Islet precursor cell (in vitro differentiated cells): ENCODE measurements at regions not wholly inside any gene's neighbourhood (a gene's known extent, or its start where the extent isn't known, plus 50 kb on each side); places are given as distances from the start of the nearest gene placed in this dataset.
A peak's percentile ranks its signal among the peaks of the same experiment; 100 is the strongest.
"Not testable (repeated sequence)": the region's sequence is repeated elsewhere in the genome, so short reads cannot be mapped to it uniquely, and the experiment has no call there.

Experiments
- DNase-seq: peaks from one replicate; pipeline ENCODE4 v3.0.0-alpha.2; 2018

DNA sequence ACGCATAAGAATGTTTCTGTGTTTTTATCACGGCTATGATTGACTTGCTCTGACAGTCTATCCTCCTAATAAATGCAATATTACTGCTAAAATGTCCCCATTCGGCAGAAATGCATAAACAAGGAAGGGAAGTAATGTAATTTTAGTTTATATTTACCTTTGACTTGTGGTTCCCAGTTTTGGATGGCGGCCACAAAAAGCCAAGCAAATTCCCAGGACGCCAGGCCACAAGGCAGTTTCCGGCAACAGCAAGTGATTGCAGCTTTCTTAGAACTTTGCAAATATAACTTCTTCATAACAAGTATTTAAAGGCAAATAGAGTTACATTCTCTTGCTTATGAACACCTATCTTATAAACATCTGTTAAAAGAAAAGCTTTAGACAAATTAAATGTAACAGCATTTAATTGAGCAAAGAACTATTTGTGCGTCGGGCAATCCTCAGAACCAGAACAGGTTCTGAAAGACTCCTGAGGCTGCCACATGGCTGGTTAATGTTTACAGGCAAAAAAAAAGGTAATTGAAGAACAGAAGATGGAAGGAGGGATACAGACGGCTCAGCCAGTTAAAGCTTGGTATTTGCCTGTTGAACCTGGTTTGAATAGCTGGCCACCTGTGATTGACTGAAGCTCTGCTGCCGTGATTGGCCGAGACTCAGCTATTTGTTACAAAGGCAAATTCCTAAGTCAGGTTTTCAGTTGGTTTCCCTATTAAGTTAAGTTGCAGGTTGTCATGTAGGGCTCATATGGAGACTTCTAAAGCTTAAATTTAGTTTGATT is 80.8 kb downstream of the C21orf91 start:
- DNase-seq: no peak

DNA sequence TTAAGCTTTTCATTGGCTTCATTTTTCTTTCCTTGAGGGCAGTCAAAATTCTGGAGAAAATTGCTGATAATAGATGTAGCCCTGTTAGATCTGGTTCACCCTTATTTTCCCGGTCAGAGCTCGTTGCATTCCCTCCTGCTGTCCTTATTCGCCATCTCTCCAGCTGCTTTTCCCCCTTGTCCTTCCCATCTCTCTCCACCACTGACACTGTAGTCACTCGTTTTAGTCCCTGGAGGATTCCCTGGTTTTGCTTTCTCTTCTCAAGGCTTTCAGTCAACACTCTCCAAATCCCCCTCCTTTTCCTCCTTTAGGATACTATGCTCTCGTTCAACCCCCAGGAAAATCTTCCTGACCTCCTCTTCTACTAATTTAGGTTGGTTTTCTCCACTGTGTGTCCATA is 83.1 kb downstream of the C21orf91 start:
- no peak for DNase-seq

DNA sequence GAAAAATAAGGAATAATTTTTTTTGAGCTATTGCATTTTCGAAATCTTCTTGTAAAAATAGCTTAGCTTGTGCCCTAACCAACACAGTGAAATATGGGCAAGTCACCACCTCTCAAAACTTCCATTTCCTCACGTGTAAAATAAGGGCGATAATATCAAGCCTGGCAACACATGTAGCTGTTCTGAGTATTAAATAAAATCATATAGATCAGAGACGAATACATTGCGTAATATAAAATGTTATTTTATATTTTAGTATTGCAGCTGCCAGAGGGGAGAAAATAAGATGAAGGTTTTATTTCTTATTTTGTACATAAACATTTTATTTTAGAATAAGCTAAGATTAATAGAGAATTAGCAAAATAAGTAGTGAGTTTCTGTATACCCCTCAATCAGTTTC is 85.9 kb downstream of the C21orf91 start:
- DNase-seq: no peak

DNA sequence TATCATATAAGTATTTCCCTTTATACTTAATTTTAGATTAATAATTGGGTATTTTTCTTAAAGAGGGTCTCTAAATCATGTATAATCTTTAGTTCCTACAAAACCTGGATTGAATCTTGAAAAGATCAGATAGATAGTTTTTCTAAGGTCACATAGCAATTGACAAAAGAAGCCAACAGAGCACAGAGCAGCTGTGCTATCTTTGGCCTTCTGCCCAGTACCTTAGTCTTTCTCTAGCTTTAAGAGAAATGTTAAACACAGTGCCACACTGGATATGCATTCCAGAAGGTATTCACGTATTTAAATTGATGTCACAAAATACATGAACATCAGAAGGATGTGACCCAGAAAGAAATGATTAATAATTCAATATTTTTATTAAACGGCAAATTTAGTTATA is 86.8 kb downstream of the C21orf91 start:
- no peak for DNase-seq

DNA sequence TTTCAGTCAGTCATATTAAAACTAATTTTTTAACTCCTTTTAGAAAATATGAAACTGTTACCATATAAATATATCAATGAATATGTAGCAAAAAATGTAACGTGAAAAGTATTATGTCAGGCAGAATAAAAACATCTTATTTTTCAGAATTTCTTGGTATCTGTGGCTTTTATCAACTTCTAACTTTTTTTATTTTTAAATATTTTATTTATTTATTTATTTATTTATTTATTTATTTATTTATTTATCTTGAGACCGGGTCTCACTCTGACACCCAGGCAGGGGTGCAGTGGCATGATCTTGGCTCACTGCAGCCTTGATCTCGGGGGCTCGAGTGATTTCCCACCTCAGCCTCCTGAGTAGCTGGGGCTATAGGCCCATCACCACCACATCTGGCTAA is 87.6 kb downstream of the C21orf91 start:
- no peak for DNase-seq

DNA sequence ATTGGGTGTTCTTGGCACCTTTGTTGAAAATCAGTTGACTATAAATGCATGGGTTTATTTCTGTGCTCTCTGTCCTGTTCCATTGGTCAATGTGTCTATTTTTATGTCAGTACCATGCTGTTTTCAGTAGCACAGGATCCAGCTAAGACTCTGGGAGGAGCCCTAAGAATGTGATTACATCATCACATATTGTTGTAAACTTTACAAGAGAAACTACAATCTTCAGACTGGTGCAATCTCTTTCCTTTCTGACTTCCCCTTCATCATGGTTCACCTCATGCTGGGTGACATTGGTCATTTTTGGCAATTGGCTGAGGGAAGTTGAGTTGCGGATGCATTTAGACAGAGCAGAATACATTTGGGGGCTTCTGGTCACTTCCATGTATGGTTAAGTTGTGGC is 88.4 kb downstream of the C21orf91 start:
- no peak for DNase-seq

DNA sequence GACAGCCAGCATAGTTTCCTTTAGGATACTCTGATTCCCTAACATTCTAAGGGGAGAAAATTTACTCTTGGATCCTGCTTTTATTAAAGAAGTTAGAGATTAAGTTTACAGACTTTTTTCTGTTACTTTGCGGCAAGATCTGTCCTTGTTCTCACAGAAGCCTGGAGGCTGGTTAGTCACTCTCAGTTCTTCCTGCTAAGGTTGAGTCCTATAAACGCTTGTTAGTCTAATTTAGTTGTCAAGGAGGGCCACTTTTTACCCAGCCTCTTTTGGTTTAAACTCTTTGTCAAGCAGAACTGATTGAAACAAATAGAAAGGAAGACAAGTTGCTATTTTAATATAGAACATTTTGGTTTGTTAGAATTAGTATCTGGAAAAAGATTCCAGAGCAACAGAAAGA is 89.7 kb downstream of the C21orf91 start:
- DNase-seq: no peak

DNA sequence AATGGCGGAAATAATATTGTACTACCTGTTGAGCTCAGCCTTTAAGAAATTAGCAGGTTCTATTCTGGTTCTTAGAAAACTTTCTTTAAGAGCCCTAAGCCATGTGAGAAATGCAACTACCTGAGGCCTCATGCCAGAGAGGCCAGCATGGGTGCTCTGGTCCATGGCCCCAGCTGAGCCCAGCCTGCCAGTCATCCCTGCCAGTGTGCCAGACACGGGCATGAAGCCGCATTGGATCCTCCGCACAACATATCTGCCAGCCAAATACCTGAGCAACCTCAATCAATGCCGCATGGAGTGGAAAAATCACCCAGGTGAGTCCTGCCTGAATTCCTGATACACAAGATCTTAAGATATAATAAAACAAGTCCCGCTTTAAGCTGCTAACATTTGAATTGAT is 91.8 kb downstream of the C21orf91 start:
- DNase-seq: no peak

DNA sequence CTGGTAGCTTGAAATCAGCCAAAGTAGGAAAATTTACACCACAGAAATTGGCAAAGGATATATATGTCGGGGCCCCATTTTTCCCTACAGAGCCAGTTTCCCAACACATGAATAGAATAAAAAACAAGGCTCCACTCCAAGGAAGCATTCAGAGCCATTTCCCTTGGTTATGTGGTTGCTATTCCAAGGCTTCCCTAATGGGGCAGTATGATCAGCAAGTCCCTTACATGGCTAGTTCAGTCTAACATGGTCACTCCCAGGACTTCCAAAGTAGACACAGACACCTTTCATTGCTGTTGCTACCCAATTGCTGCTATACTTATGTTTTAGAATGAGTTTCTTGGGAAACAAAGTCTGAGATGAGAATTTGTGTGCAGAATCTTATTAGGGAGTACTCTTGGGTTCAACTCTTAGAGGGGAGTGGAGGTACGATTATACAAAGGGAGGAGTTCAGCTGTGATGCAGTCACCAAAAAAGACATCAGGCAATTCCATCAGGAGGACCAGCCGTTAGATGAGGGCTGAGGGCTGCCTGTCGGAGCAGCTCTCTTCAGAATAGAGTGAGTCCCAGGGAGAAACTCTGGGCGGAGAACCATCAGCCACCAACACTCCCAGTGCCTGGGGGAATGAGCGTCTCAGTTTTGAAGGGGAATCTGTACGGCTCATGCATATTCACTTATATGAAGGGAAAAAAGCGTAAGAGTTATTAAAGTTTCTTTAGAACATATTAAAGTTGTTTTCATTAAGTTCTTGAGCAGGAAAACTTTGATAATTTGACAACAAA is 92.9 kb downstream of the C21orf91 start:
- no peak for DNase-seq

DNA sequence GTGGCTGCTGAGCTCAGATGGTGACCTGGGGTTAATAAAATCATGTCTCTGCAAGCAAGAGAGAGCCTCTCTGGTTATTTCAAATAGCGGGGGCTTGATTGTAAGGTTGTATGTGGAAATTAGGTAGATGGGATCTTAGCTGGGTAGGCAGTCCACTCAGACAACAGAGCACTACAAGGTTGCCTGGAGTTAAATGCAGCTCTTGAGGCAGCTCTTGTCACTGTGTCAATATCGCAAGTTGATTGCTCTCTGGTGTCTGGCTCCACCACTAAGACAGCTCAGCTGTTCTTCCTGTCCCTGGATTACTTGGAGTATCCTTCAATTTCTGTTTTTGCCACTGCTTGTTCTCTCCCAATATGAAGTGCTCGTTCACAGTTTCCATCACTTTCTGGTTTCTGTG is 93.8 kb downstream of the C21orf91 start:
- no peak for DNase-seq

DNA sequence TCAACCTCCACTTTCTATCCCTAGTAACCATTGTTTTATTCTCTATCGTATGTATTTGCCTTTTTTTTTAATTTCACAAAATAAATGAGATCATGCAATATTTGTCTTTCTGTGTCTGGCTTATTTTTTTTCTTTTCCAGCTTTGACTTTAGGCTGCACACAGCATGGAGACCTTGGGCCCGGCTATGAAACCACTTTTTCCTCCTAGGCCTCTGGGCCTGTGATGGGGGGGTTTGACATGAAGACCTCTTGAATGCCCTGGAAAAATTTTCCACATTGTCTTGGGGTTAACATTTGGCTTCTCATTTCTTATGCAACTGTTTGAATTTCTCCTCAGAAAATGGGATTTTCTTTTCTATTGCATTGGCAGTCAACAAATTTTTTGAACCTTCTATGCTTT is 100.2 kb upstream of the BTG3 start:
- no peak for DNase-seq

DNA sequence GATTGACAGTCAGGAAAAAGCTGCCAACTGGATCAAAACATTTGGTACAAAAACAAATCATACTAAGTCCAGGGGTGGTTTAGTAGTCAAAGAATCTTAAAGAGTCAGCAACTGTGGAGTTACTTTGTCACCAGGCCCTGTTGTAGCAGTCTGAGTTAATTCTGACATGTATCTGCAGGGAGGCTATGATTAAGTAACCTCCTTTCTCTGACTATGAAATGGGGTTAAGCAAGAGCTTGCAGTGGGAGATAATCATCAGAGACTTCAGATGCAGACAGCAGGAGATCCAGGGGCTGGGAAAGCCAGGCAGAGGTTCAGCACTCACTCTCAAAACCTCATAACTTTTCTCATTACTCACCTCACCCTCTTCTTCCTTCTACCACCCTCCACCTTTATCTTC is 99.2 kb upstream of the BTG3 start:
- DNase-seq: no peak

DNA sequence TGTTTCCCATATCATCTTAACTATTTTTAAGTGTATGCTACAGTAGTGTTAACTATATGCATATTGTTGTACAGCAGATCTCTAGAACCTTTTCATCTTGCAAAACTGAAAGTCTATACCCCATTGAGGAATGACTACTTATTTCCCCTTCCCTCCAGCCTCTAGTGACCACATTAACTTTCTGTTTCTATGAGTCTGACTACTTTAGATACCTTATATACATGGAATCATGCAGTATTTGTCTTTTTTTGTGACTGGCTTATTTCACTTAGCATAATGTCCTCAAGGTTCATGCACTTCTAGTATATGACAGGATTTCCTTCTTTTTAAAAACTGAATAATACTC is 96.5 kb upstream of the BTG3 start:
- no peak for DNase-seq

DNA sequence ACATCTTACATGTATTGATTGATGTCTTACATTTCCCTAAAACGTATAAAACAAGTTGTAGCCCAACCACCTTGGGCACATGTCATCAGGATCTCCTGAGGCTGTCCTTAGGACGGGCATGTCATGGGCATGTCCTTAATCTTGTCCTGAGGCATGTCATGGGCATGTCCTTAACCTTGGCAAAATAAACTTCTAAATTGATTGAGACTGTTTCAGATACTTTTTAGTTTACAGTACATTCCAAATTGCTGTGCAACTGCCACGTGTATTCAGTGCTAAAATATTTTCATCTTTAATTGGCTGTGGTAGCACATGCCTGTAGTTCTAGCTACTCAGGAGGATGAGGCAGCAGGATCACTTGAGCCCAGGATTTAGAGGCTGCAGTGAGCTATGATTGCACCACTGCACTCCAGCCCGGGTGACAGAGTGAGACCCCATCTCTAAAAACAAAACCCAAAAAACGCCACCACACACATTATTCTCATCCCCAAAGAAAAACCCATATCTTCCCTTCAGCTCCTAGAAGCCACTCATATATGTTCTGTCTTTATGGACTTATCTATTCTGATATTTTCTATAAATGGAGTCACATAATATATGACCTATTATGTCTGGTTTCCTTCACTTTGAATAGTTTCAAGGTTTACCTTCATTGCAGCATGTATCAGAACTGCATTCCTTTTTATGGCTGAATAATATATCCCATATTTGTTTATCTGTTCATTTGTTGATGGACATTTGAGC is 96.0 kb upstream of the BTG3 start:
- DNase-seq: no peak

DNA sequence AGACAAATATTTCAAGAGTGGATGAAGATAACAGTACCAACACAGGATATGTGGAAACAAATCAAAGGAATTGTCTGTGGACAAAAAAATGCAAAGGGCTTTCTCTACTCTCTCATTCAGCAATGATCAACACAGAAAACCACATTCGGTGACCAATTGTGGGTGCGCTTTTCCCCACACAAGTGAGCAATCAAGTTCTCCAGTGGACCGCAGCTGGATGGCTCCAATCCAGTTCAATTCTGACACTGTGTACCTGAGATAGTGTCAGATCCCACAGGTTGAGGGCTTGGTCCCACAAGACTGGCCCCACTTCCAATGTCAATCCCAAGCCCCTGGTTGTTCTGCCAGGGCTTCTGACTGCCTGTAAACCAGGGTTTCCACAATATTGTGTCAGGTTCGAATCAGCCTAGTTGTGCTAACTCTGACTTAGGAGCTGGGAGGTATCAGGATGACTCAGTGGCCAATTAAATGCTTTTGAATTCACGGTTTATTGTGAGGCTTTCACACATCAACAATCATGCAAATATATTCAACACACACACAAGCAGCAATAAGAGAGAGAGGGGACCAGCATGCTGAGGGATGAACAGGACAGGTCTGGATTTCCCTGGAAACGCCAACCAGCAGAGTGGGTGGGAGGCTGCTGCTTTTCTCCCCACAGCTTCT is 87.0 kb upstream of the BTG3 start:
- DNase-seq: no peak

DNA sequence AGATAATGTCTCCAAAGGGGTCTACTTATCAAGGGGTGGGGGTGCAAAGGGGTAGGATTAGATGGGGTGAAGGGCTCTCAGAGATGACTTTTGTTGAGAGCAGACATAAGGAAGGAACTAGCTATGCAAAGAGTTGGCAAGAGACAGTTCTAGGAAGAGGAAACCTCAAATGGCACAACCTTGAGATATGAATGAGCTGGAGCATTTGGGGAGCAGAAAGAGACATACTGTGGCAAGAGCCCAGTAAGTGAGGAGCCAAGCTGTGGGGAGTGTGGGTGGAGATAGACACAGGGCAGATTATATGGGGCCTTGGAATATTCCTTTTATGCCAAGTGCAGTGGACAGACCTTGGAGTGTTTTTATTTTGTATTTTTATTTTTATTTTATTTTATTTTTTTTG is 84.8 kb upstream of the BTG3 start:
- no peak for DNase-seq

DNA sequence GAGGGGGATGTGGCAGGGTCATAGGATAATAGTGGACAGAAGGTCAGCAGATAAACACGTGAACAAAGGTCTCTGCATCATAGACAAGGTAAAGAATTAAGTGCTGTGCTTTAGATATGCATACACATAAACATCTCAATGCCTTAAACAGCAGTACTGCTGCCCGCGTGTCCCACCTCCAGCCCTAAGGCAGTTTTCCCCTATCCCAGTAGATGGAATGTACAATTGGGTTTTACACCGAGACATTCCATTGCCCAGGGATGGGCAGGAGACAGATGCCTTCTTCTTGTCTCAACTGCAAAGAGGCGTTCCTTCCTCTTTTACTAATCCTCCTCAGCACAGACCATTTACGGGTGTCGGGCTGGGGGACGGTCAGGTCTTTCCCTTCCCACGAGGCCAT is 81.7 kb upstream of the BTG3 start:
- DNase-seq: not testable (repeated sequence)

DNA sequence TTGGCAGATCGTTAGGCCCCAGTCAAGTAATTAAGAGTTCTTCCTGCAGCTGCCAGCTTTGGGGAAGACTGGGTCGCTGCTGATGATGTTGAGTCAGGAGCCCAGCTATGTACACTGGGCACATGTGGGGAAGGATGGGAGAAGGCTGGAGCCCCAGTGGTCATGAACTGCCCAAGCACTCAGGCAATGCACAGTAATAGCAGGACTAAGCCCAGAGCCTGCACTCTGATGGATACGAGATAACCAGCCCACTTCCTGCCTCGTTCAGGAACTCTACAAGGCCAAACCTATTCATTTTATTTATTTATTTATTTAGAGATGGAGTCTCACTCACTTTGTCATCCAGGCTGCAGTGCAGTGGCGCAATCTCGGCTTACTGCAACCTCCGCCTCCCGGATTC is 81.1 kb upstream of the BTG3 start:
- no peak for DNase-seq

DNA sequence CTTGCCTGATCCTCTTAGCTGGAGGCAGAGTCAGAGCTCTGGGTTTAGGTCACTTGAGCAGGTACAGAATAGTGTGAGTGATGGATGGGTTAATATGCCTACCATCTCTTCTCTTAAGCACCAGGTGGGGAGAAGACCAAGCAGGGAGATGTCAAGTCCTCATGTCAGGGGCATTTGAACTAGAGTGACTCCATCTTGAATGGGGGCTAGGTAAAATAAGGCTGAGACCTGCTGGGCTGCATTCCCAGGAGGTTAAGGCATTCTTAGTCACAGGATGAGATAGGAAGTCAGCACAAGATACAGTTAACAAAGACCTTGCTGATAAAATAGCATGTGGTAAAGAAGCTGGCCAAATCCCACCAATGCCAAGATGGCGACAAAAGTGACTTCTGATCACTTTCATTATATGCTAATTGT is 77.4 kb upstream of the BTG3 start:
- DNase-seq: no peak

DNA sequence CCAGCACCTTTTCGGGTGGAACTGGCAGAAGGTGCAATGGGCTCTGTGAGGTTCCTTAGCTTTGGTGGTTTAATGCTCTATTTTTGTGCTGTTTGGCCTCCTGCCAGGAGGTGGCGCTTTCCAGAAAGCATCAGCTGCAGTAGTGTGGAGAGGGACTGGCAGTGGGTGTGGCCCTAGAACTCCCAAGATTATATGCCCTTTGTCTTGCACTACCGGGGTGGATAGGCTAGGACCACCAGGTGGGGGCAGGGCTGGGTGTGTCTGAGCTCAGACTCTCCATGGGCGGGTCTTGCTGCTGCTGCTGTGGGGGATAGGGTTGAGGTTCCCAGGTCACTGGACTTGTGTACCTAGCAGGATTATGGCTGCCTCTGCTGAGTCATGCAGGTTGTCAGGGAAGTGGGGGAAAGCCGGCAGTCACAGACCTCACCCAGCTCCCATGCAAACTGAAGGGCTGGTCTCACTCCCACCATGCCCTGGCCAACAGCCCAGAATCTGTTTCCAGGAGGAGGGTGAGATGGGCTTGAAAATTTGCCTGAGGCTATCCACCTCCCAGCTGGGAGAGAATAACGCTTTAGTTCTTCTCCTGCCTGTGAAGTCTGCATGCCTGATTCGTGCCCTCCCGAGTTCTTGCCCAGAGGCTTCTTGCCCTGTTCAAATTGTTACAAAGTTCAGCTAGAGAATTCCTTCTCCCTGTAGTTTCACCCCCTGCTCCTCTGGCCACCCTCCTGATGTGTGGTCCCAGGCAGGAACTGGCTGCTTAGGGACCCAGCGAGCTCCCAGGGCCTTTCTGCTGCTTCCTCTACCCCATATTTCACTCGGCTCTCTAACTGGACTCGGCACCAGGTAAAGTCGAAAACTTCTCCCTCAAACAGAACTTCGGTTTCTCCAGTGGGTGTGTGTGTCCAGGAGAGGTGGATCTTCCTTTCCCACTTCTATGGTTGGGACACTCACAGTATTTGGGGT is 76.5 kb upstream of the BTG3 start:
- DNase-seq: peak; percentile 87

DNA sequence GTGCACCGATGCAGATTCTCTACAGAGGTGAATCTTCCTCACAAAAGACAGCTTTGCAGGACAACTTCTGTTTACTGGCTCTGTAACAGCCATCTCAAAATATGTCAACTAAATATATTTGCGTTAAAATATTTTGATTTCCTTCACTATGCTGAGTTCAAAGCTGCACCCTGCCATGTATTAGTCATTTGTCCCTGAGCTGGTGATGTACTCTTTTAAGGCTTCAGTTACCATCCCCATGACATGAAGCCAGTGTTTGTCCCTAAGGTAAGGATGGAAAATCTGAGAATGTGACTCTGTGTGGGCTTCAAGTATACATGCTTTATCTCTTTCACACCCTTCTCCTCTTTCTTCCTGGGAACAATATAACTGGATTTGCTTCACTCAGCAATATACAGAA is 70.2 kb upstream of the BTG3 start:
- DNase-seq: no peak

DNA sequence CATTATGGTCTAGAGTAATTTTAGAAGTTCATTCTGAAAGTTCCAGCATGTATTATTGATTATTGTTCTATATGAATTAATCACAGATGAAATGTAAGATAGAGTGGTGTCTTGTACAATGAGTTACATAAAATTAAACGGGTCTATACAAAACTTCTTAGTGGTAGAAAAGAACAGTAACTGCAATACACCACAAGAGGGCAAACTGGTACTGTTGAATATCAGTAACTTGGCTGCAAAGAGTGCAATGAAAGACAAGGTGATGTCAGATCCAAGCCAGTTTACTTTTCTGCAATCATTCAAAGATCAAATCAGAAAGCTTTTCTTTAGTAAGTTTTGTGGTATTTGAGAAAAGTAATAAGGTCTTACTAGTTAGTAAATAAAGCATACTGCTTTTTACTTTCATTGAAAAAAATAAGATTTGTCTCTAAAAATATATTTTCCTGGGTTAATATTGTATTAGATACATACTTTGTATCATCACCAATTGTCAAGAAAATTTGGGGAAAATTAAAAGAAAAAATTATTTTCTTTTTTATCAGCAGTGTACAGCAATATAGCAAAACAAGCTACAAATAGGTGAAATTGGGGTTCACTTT is 66.4 kb upstream of the BTG3 start:
- DNase-seq: no peak
